ENCODE measurements at regions not wholly inside any gene's neighbourhood (a gene's known extent, or its start where the extent isn't known, plus 50 kb on each side); places are given as distances from the start of the nearest gene placed in this dataset.

DNA sequence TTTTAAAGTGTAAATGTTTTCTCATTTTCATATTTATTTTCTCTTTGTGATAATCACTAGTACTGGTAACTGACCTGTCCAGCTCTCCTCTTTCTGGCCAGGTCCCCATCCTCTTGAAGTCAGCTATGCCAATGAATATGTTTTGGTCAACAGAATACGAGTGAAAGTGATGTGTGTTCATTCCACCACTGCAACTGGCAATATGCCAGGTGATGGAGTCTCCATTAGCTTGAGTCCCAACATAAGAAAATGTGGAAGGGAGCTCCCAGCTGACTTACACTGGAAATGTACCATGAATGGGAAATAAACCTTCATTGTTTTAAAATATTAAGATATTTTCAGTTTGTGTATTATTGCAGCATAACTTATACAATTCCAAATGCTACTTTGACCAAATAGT is 75.8 kb downstream of the CCDC34 start:
- no peak for DNase-seq

DNA sequence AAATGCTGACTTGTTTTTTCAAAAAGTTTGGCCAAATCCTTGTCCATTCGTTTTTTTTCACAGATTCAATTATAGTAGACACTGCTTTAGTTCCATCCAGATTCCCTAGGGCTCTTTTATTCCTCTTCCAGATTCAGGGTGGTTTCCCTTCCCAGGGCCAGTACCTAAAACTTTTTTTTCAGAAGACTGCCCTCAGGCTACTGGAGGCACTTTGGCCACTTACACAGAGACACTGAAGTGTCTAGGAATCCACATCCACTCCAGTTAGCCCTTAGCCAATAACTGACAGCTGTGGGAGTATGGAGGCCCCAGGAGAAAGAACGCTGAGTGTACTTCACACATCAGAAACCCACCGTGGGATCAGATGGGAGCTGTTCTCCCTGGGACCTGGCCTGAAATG is 77.3 kb downstream of the CCDC34 start:
- DNase-seq: no peak

DNA sequence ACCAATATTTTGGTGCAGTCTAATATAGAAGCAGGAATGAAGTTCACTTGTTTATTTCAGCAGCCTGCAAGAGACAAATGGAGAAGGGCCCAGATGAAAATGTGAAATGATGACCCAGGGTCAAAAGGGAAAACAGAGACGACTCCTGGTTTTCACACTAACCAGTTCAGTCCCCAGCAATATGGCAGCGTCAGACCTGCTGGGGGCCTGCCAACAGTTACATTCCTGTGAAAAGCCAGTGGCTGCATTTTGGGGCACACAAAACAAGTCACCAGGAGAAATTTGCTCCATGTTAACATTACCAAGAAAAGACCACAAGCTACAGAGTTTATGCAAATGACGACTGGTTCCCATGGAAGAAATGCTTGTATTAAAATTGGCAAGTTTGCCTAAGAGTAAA is 80.2 kb downstream of the CCDC34 start:
- no peak for DNase-seq

DNA sequence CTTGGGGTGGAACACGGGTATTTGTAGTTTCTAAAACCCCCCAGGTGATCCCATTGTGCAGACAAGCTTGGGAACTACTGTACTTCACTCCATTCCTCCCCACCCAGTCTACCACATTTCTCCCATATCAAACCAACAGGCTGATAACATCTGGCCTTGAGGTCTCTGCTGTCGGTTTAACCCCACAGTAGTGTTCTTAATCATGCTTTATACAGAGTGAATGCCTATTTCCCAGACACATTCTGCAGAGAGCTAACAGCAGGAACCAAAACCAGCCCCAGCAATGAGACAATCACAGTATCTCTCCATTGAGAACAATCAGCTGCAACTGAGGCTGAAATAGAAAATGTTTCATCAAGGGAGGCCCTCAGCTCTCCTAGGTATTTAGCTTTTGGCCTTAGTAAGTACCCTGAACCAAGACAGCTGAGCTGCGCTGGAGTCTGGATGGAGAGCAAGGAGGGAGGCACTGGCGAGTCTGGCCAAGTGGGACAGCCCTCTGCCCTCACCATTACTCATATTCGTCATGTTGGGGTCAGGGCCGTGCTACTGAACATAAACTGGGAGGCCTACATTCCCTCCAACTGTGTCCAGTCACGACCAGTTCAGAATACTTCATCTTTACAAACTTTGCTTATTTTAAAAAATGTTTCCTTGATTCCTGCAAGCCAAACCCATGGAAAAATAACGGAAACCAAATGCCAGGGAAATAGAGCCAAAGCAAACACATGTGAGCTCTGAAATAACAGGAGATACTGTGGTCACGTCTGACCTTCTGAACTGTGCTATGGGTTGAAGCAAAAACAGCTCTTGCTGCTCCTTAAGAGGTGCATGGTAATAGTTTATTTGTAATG is 81.0 kb downstream of the CCDC34 start:
- no peak for DNase-seq

DNA sequence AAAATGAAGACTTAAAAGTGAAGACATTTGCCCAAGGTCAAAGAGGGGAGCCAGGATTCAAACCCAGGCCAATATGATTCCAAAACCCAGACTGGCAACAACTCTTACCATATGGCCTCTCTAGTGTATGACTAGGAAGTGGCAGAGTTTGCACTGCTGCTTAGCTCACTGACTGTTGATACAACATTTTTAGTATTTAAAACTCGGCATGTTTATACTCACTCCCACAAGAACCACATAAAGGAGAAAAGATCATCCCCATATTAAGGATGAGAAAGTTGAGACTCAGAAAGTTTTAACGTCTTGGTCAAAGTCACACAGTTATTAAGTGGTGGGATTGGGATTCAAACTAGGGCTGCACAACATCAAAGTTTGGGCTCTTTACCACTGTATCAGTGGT is 81.7 kb downstream of the CCDC34 start:
- DNase-seq: no peak

DNA sequence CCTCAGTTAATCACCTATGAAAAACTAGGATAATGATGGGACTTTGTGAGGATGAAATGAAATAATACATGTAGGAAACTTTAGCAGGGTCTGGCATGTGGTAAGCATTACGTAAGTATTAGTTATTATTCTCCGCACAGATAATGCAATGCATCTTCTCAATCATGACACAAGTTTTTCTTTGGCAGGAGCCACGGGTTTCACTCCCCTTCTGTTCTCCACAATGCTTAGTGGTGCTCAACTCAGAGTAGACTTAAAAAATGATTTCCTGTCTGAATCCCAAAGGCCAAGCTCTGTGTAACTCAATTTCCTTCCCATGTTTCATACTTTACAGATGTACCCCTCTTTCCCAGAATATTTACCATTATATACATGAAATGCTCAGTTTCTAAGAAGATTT is 82.9 kb downstream of the CCDC34 start:
- no peak for DNase-seq

DNA sequence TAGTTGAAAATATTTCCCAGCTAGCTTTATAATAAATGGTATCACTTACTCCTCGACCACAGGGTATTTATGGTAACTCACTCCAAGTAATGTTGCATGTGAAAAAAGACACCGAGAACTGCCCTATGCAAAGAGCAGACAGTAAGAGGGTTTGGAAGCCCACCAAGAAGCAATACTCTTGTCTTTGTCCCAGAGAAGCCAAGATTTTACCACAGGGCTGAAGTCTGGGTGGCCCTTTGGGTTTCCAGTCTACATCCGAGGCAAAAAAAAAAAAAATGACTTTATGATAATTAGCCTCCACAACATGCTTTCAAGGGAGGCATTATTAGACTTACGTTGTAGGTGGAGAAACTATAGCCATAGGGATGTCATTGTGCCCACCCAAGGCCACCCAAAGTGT is 83.6 kb downstream of the CCDC34 start:
- no peak for DNase-seq

DNA sequence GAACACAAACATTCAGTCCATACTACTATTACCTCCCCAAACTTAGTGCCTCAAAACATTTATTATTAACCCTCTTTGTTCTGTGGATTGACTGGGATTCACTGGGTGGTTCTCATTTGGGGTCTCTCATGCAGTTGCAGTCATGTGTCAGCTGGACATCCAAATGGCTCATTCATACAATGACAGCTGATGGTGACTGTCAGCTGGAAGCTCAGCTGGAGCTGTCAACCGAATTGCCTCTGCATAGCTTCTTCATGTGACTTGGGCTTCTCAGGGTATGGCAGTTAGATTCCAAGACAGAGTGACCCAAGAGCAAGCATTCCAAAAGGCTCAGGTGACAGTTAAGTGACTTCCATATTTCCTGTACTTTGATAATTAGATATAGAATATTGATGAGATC is 85.2 kb downstream of the CCDC34 start:
- no peak for DNase-seq

DNA sequence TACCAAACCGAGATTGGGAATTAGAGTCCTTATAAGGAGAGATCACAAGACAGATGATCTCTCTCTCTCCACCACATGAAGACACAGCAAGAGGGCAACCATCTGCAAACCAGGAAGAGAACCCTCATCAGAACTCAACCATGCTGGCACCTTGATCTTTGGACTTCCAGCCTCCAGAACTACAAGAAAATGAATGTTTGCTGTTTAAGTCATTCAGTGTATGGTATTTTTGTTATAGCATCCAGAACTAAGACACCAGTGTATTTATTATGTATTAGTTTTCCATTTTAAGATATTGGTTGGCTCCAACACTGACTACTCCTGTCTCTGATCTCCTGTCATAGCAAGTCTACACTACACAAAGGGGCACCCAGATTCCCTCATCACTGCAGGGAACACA is 86.9 kb downstream of the CCDC34 start:
- no peak for DNase-seq

DNA sequence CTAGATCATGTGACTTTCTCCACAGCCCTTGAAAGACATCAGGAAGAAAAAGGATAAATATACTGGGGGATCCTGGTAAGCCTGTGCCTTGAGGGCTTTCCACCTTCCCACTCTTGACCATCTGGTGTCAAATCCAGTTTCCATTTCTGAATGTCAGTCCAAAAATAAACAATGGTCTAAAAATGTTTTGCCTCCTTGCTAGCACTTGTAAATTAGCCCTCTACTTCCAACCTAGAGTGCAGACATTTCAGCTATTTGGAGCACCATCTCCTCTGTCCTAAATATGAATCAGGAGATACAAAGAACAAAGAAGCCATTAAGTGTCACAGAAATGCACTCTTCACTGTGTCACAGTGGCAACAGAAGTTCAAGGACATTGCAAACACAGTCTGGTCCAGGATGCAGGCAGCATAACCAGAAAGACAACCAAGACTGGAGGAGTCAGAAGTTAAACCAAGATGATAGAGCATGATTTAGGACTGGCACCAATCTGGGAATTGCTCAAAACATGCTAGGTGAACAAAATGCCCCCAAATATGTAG is 88.1 kb downstream of the CCDC34 start:
- no peak for DNase-seq

DNA sequence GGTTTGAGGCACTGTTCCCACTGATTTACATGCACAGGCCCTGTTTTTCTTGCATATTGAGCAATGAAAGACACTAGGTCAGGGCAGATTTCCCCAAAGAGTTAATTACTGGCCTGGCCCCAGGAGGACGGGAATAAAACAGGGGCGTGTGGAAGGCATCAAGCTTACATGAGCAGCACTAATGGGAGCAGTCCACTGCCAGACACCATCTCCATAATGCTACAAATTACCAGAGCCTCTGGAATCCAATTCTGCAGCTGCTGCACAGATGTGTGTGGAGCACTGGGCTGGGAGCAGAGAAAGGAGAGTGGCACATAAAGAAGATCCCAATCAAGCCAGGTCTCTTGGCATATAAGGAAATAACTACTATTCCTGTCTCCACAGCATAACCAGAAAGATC is 96.9 kb downstream of the CCDC34 start:
- no peak for DNase-seq

DNA sequence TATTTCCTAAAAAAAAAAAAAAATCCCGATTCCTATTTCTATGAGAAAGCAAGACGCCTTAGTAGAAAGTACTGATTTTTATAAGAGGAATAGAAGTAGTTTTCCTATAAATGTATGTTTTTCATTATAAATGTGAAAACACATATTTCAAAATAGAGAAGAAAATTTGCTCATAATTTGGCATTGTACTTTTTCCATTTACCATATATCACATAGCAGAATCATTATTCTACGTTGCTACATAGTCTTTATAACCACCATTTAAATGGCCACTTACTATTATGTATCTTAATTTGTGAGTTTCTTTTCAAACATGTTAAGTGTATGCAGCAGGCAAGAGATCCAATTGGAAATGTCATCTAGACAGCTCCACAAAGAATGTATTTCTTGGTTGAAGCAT is 99.0 kb downstream of the CCDC34 start:
- no peak for DNase-seq

DNA sequence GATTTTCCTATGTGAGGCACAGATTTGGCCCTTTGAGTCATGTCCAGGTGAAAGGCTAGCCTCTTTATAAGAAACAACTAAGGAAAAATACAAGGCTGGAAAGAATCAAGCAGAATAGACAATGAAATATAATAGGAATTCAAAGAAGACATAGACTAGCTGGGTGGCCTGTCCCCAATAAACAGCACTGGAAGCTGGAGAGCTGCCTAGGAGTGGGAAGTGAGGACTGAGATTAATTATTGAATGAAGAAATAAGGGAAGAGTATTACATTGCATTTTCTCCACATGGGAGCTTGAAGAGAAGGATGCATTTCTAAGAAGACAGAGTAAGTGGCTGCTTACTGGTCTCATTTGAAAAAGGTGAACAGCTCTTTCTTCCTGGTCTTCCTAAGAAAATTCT is 100.0 kb downstream of the CCDC34 start:
- no peak for DNase-seq

DNA sequence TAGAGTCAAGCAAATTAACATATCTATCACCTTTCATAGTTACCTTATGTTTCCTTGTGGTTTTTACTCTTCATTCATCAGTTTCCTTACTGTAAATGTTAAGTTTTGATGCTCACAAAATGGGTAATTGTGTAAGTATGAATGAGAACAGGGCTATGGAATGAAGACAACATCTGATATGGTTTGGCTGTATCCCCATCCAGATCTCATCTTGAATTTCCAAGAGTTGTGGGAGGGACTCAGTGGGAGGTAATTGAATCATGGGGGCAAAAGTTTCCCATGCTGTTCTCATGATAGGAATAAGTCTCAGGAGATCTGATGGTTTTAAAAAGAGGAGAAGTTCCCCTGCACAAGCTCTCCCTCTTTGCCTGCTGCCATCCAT is 107.6 kb downstream of the CCDC34 start:
- DNase-seq: no peak

DNA sequence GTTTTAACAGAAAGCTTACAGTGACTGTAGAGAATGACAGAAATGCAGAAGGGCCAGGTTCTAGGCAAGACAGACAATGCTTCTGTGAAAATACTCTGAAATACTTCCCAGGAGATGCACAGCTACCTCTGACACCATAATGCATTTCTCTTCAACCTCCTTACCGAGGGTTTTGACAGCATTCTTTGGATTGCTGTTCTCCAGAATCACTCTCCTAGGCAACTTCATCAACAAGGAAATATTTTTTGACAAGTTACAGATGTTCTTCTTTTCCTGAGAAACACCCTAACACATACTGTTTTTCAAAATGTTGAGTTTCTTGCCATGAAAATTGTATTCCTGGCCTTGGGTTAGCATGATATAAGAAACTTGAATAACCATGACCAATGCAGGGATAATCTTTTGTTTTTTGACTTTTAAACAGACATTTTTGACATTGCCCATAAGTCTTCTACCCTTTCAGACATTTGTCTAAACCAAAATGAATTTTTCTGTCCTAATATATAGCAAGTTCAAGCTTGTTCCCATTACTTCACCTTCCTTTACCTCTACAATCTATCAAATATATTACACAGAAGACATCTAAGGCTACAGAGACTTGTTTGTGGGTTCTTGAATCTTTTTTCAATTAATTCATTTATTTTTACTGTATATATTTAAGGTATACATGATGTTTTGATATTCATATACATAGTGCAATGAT is 108.1 kb downstream of the CCDC34 start:
- no peak for DNase-seq

DNA sequence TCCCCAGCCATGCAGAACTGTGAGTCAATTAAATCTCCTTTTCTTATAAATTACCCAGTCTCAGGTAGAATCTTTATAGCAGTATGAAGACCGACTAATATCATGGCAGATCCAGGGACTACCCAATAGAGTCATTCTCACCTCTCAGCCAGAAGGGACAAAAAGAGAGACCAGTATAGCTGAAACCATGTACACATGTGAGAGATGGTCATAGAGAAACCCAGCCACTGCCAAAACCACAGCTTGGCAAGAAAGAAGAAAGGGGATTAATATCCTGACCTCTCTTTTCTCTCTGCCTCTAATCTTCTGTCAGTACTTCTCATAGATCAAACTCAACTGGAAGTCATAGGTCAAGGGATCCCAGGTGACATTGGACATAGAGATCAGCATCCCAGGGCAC is 109.8 kb downstream of the CCDC34 start:
- DNase-seq: no peak

DNA sequence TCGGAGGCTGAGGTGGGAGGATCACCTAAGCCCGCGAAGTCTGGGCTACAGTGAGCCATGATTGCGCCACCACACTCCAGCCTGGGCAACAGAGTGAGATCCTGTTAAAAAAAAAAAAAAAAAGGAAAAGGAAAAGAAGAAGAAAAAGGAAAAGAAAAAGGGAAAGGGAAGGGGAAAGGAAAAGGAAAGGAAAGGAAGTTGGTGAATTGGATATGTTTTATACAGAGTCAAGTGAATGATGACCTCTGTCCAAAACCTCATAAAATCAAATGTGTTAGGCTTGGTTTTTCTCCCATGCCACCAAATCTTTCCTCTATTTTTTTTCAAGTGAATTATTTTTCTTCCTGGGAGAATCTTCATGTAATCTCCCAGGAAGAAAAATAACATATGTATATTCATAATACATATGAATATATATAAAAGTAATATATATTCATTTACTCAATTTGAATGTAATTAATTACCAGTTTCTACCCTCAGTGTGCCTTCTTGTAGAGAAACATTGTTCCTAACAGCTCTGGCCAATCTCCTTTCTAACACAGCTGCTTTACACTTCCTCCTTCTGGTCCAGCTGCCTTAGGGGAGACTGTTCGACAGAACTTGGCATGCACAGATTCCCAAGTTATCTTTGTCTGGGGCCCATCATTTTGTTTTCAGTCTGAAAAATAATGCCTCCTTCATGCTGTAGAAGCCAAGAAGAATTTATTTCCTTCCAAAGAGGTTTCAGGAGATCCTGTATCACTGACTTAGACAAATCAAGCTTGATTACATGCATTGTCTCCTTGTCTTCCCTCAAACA is 111.9 kb downstream of the CCDC34 start:
- DNase-seq: no peak

DNA sequence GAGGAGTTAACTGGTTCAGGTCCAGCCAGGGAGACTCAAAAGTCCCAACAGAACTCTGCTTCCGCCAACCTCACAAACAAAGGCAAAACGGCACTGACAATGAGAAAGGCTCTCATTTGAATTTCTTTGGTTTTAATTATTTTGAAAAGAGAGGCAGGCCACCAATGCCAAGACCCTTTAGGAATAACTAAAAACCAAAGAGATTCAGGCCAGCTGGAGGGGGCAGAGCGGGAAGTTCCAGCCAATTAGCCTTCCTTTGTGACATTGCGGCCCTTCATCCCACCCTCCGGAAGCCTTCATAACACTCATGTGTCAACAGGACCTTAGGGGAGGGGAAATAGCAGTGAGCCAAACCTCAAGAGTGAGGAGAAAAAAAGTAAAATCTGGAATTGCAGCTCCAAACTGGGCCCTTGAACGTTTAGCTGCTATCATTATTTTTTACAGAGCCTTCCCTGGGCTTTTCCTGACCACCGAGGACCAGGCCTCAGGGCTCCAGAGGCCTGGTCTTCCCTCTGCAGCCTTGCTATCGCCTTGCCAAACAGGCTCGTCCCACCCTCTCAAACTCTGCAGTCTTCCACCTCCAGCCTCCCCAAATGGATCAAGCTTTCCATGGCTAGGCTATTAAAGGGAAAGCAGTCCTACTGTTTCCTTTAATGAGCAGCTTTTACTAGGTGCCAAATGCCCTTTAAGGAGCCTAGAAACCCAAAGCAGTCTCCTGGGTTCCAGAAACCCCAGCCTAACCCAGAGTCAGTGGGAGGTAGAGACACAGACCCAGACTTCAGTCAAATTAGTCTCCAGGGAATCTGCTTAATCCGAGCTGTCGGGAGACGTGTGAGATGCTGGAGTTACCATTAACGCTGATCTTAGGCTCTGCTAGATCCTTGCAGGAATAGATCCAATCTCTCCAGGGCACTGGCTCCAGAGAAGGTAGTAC is 114.2 kb downstream of the CCDC34 start:
- DNase-seq: no peak

DNA sequence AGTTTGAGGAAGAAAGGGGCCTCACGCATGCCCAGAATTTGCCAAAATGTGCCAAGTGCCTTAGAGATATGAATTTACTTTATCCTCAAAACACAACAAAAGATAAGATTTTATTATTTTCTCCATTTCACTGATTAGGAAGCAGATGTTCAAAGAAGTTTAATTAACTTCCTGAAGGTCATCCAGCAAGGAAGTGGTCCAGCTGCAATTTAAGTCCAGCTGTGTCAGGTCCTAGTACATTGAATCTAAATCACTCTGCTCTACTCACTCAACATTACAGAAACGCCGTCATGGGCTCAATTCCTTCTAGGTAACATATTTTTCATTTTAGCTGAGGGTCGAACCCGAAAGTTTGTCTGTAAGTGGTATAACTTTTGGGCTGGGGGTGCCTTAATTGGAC is 115.4 kb downstream of the CCDC34 start:
- DNase-seq: no peak

DNA sequence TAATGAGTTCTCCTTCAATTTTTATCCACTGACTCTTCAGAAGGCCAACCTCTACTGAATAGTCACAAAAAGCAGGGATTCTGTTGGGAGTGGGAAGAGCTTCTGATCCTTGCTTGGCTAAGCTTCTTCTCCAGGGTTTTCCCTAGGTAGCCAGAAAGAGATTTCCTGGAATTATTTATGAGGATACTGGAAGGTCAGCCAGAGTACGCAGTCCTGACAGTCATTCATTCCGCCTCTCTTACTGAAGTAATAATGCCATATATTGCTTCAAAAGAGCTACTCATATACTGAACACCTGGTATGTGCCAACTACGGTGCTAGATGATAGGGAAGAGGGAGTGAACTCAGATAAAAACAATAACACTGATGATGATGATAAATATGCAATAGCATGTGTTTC is 116.1 kb downstream of the CCDC34 start:
- no peak for DNase-seq

DNA sequence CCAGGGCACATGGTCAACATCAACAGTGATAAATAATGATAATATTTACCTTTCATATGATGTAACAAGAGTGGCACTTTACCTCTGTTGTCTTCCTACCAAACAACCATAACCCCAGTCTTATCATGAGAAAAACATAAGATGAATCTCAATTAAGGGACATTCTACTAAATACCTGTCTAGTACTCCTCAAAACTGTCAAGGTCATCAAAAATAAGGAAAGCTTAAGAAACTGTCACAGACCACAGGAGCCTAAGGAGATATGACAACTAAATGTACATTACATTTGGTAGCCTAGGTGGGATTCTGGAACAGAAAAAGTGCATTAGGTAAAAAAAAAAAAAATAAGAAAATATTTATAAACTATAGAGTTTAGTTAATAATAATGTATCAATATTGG is 118.1 kb downstream of the CCDC34 start:
- no peak for DNase-seq

DNA sequence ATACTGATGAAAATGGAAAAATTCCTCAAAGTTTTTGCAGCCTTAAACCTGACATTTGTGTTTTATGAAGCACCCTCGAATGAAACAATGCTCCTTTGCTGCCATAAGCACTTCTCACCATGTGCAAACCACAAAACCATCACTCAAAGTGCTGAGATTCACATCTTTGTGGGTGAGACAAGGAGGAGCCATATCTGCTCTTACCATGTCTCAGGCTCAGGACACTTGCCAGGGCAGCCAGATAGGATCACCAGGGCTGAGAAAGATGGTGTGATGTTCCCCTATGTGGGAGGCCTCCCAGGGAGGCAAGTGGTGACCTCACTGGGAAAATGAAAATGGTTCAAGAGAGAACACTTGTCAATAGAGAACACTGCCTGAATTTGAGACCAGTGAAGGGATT is 120.4 kb downstream of the CCDC34 start:
- no peak for DNase-seq

Data from CD4-positive, alpha-beta T cell treated with Interleukin-12 subunit alpha and Interleukin-12 subunit beta, for 1 hour (primary cell).